ENCODE measurements at regions not wholly inside any gene's neighbourhood (a gene's known extent, or its start where the extent isn't known, plus 50 kb on each side); places are given as distances from the start of the nearest gene placed in this dataset.

GRCh38 chr1:57605933-57606332, 182.1 kb upstream of the DAB1 start:
- no peak for ATAC-seq (ENCODE audit: low read depth)
- no peak for DNase-seq
- POLR2A ChIA-PET: no interaction called here
- Histone ChIP-seq H3K4me3 (ENCODE audit: control extremely low read depth in 1 of 5, extremely low read depth in 1 of 5, insufficient read depth in 1 of 5, low read depth in 2 of 5, low read length in 4 of 5) (no peak overlapping the region), H3K27me3 (replicated peaks in 1 of 4; ENCODE audit: control extremely low read depth in 1 of 4, control insufficient read depth in 3 of 4, insufficient read depth in 4 of 4, low read length in 3 of 4) (no peaks in the 10 kb centered on the region), H3K9ac (ENCODE audit: low read length) (no peak overlapping the region), H3K9me3 (ENCODE audit: control extremely low read depth in 1 of 3, control insufficient read depth in 2 of 3, insufficient read depth in 1 of 3, low read length in 2 of 3) (no peaks in the 10 kb centered on the region), H3K4me2 (replicated peaks; ENCODE audit: low read depth, low read length, poor library complexity, severe bottlenecking) (no peak overlapping the region), H4K20me1 (ENCODE audit: control insufficient read depth, insufficient read depth, low read length, poor library complexity, severe bottlenecking) (no peaks in the 10 kb centered on the region), H3K36me3 (replicated peaks in 1 of 2; ENCODE audit: control extremely low read depth in 1 of 2, control insufficient read depth in 1 of 2, extremely low read depth in 1 of 2, insufficient read depth in 2 of 2, low read length in 1 of 2) (no peaks in the 10 kb centered on the region), H3K4me1 (ENCODE audit: control insufficient read depth in 2 of 2, insufficient read depth in 2 of 2, low read length in 2 of 2) (no peaks in the 10 kb centered on the region), H3K27ac (ENCODE audit: low read length in 2 of 2) (no peak overlapping the region), H2AFZ (ENCODE audit: insufficient read depth, low read depth, low read length, poor library complexity, severe bottlenecking) (no peak overlapping the region), H3K79me2 (ENCODE audit: control insufficient read depth, insufficient read depth, low read length) (no peaks in the 10 kb centered on the region)
- Mint-ChIP-seq H3K27me3 (no peaks in the 10 kb centered on the region), H3K4me1 (no peaks in the 10 kb centered on the region), H3K9me3 (ENCODE audit: insufficient read depth) (no peaks in the 10 kb centered on the region), H3K4me3 (no peak overlapping the region), H3K27ac (no peak overlapping the region)
- intact Hi-C loops (cut with micrococcal nuclease): no loop called here
- TF ChIP-seq EZH2 (IDR thresholded peaks at IDR 0.05; ENCODE audit: borderline replicate concordance, insufficient read depth, low read depth, low read length, poor library complexity, severe bottlenecking): no peak
- TF ChIP-seq, protein P1, sequence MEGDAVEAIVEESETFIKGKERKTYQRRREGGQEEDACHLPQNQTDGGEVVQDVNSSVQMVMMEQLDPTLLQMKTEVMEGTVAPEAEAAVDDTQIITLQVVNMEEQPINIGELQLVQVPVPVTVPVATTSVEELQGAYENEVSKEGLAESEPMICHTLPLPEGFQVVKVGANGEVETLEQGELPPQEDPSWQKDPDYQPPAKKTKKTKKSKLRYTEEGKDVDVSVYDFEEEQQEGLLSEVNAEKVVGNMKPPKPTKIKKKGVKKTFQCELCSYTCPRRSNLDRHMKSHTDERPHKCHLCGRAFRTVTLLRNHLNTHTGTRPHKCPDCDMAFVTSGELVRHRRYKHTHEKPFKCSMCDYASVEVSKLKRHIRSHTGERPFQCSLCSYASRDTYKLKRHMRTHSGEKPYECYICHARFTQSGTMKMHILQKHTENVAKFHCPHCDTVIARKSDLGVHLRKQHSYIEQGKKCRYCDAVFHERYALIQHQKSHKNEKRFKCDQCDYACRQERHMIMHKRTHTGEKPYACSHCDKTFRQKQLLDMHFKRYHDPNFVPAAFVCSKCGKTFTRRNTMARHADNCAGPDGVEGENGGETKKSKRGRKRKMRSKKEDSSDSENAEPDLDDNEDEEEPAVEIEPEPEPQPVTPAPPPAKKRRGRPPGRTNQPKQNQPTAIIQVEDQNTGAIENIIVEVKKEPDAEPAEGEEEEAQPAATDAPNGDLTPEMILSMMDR (IDR thresholded peaks at IDR 0.05): no peak
- 100% methylated on average over 1 of the region's 8 CpGs for WGBS (ENCODE audit: insufficient coverage)
- CTCF ChIA-PET: no interaction called here

DNA sequence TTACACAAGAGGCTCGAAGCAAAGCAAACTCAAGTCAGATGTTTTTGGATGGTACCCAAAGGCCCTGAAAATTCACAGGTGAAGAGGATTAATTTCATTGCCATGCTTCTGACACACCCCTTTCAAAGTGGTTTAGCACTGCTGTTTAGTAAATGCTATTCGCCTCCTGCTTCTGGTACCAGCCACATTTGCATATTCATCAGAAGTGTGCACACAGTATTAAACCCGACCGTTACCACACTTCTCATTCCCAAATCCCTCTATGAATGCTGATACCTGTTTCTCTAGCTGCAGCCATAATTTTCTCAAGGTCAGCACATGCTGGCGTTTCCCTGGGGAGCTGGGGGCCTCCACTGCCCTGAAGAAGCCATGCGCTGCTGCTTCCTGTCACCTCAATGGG, 179.8 kb upstream of the DAB1 start:
- Histone ChIP-seq H3K79me2 (ENCODE audit: control insufficient read depth, insufficient read depth, low read length) (no peaks in the 10 kb centered on the region), H3K9me3 (ENCODE audit: control extremely low read depth in 1 of 3, control insufficient read depth in 2 of 3, insufficient read depth in 1 of 3, low read length in 2 of 3) (no peaks in the 10 kb centered on the region), H3K4me2 (replicated peaks; ENCODE audit: low read depth, low read length, poor library complexity, severe bottlenecking) (no peak overlapping the region), H3K4me1 (ENCODE audit: control insufficient read depth in 2 of 2, insufficient read depth in 2 of 2, low read length in 2 of 2) (no peaks in the 10 kb centered on the region), H3K27me3 (replicated peaks in 1 of 4; ENCODE audit: control extremely low read depth in 1 of 4, control insufficient read depth in 3 of 4, insufficient read depth in 4 of 4, low read length in 3 of 4) (no peaks in the 10 kb centered on the region), H3K9ac (ENCODE audit: low read length) (no peak overlapping the region), H3K36me3 (replicated peaks in 1 of 2; ENCODE audit: control extremely low read depth in 1 of 2, control insufficient read depth in 1 of 2, extremely low read depth in 1 of 2, insufficient read depth in 2 of 2, low read length in 1 of 2) (no peaks in the 10 kb centered on the region), H3K27ac (ENCODE audit: low read length in 2 of 2) (no peak overlapping the region), H2AFZ (ENCODE audit: insufficient read depth, low read depth, low read length, poor library complexity, severe bottlenecking) (no peak overlapping the region), H3K4me3 (ENCODE audit: control extremely low read depth in 1 of 5, extremely low read depth in 1 of 5, insufficient read depth in 1 of 5, low read depth in 2 of 5, low read length in 4 of 5) (no peak overlapping the region), H4K20me1 (ENCODE audit: control insufficient read depth, insufficient read depth, low read length, poor library complexity, severe bottlenecking) (no peaks in the 10 kb centered on the region)
- H3K27ac Mint-ChIP-seq: no peak overlapping the region
- TF ChIP-seq, protein P1 (IDR thresholded peaks at IDR 0.05): no peak
- no peak for TF ChIP-seq EZH2 (IDR thresholded peaks at IDR 0.05; ENCODE audit: borderline replicate concordance, insufficient read depth, low read depth, low read length, poor library complexity, severe bottlenecking)
- no peak overlapping the region for H3K4me3 Mint-ChIP-seq
- ATAC-seq (ENCODE audit: low read depth) (no peak), DNase-seq (no peak)
- ChIA-PET POLR2A (no interaction called here), CTCF (no interaction called here)
- intact Hi-C loops (cut with micrococcal nuclease): no loop called here
- 85% methylated on average over 4 of the region's 6 CpGs for WGBS (ENCODE audit: insufficient coverage)
- no peaks in the 10 kb centered on the region for H3K4me1 Mint-ChIP-seq
- H3K27me3 Mint-ChIP-seq: peaks cover 6% of the 10 kb centered on the region
- H3K9me3 Mint-ChIP-seq (ENCODE audit: insufficient read depth): no peaks in the 10 kb centered on the region
